MM.1S (cell line): ENCODE measurements at regions not wholly inside any gene's neighbourhood (a gene's known extent, or its start where the extent isn't known, plus 50 kb on each side); places are given as distances from the start of the nearest gene placed in this dataset.

Experiments used
- EZH2 ChIP-seq: fragments of 300-600 bp; sonication (generic); optimal IDR thresholded peaks from 2 replicates; pipeline ENCODE3; 2017; ENCODE audit warnings: low read depth, mild to moderate bottlenecking, antibody characterized with exemption, low read length, mixed read lengths
- EZH2phosphoT487 ChIP-seq: fragments of 300-600 bp; sonication (generic); IDR thresholded peaks from 2 replicates; pipeline ENCODE4 v1.6.1; 2018; ENCODE audit warnings: antibody characterized with exemption, low read length
- TF ChIP-seq, protein P1 (sequence below): fragments of 300-600 bp; sonication (generic); IDR thresholded peaks from 2 replicates; pipeline ENCODE4 v1.5.1; 2016; ENCODE audit warnings: antibody characterized with exemption, low read length, mixed read lengths

DNA sequence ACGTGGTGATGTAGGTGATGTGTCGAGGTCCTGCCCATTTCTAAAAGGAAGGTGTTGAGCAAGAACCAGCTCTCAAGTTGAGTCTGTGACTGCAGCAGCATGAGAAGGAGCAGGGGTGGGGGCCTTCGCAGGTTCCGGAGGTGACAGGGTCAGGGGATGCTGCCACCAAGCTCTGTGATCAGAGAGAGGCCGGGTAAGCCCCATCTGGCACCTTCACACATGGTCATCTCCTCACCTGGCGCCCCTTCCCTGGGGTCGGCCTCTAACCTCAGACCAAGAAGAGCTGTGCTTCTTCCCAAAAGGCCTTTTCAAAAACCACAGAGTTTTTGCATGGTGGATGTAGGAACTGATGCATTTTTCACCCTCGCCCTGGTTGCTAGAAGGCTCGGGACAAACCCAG is 137.6 kb downstream of the CPZ start:
- TF ChIP-seq EZH2phosphoT487, result no peak
- TF ChIP-seq, protein P1, sequence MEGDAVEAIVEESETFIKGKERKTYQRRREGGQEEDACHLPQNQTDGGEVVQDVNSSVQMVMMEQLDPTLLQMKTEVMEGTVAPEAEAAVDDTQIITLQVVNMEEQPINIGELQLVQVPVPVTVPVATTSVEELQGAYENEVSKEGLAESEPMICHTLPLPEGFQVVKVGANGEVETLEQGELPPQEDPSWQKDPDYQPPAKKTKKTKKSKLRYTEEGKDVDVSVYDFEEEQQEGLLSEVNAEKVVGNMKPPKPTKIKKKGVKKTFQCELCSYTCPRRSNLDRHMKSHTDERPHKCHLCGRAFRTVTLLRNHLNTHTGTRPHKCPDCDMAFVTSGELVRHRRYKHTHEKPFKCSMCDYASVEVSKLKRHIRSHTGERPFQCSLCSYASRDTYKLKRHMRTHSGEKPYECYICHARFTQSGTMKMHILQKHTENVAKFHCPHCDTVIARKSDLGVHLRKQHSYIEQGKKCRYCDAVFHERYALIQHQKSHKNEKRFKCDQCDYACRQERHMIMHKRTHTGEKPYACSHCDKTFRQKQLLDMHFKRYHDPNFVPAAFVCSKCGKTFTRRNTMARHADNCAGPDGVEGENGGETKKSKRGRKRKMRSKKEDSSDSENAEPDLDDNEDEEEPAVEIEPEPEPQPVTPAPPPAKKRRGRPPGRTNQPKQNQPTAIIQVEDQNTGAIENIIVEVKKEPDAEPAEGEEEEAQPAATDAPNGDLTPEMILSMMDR, result no peak
- TF ChIP-seq EZH2, result no peak
